Tibial nerve (tissue), 4 donors: ENCODE measurements at regions not wholly inside any gene's neighbourhood (a gene's known extent, or its start where the extent isn't known, plus 50 kb on each side); places are given as distances from the start of the nearest gene placed in this dataset.

ENCODE experiments used
- EP300 ChIP-seq, 2 donors: sonication (generic); formaldehyde crosslinking; IDR thresholded peaks; one replicate each; pipeline ENCODE4 v1.6.1; 2017; ENCODE audit warnings: antibody characterized with exemption in 2 of 2, mild to moderate bottlenecking in 1 of 2
- POLR2A ChIP-seq, 2 donors: fragments of 450-650 bp; IDR thresholded peaks; one replicate each; pipeline ENCODE4 v1.6.1; 2017; ENCODE audit warnings: antibody characterized with exemption in 2 of 2, mild to moderate bottlenecking in 2 of 2, moderate library complexity in 2 of 2
- TF ChIP-seq, protein P1 (sequence below), 5 experiments: fragments of 200-600 bp in 3 of 5; fragments of 450-650 bp in 2 of 5; sonication (generic) in 3 of 5; IDR thresholded peaks; one replicate each; pipeline ENCODE4 v1.5.1; 2016 to 2019; ENCODE audit warnings: antibody characterized with exemption in 5 of 5, mild to moderate bottlenecking in 3 of 5, moderate library complexity in 2 of 5

DNA sequence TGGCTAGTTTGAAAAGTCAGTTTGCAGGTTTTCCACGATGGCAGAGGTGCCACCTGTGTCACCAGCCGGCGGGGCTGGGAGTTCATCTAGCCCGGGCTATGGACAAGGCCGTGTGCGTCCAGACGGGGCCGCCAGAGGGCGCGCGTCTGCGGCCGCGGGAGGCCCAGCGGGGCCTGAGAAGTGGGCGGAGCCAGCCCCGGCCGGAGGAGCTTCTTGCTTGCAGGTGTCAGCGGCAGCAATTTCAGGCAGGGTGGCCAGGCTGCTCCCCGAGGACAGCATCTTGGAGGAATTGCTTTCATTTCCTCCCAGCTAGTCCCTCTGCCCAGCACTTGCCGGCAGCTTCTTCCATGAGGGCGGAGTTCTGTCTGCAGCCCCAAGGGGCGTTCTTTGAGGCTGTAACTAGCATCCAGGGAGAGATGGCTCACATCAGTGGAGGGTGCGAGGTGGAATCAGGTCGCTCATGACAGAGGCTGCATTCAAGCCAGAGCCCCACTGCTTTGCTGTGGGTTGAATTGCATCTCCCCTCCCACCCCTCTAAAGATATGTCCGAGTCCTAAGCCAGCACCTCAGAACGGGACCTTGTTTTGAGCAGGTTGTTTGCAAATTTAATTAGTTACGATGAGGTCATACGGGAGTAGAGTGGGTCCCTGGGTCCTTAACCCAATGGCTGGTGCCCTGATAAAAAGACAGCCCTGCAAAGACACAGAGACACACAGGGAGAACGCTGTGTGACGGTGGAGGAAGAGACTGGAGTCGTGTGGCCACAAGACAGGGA is 85.9 kb upstream of the MKI67 start:
- TF ChIP-seq, protein P1, sequence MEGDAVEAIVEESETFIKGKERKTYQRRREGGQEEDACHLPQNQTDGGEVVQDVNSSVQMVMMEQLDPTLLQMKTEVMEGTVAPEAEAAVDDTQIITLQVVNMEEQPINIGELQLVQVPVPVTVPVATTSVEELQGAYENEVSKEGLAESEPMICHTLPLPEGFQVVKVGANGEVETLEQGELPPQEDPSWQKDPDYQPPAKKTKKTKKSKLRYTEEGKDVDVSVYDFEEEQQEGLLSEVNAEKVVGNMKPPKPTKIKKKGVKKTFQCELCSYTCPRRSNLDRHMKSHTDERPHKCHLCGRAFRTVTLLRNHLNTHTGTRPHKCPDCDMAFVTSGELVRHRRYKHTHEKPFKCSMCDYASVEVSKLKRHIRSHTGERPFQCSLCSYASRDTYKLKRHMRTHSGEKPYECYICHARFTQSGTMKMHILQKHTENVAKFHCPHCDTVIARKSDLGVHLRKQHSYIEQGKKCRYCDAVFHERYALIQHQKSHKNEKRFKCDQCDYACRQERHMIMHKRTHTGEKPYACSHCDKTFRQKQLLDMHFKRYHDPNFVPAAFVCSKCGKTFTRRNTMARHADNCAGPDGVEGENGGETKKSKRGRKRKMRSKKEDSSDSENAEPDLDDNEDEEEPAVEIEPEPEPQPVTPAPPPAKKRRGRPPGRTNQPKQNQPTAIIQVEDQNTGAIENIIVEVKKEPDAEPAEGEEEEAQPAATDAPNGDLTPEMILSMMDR (IDR thresholded peaks at IDR 0.05), result peak; percentile 81 to 91 (median 84)
- no peak for TF ChIP-seq EP300 (IDR thresholded peaks at IDR 0.05)
- TF ChIP-seq POLR2A (IDR thresholded peaks at IDR 0.05), result no peak
